WTC11 (cell line): ENCODE measurements at regions not wholly inside any gene's neighbourhood (a gene's known extent, or its start where the extent isn't known, plus 50 kb on each side); places are given as distances from the start of the nearest gene placed in this dataset.

ENCODE experiments used
- ATAC-seq: fragments of 200-7000 bp; cut with Tn5 transposase; 2 replicates; pipeline ENCODE4 v1.10.0; 2021; ENCODE audit warnings: mild to moderate bottlenecking, moderate library complexity
- CTCF ChIA-PET: fragments of 300-600 bp; sonication (Branson Sonifier 250); formaldehyde crosslinking; loops from one replicate; lab custom pipeline; 2021; ENCODE audit warnings: antibody characterized with exemption; lab: Charles Lee
- POLR2A ChIA-PET: fragments of 350-600 bp; sonication (Branson Sonifier 250); formaldehyde crosslinking; loops from one replicate; lab custom pipeline; 2021; ENCODE audit warnings: antibody characterized with exemption; lab: Charles Lee
- DNase-seq: peaks from one replicate; pipeline ENCODE4 v3.0.0; 2021; ENCODE audit warnings: low spot score
- H3K27ac Mint-ChIP-seq: 2 replicates; pipeline ENCODE4 v1.8.0; 2021; ENCODE audit warnings: mixed read lengths
- H3K27me3 Mint-ChIP-seq: 2 replicates; pipeline ENCODE4 v1.8.0; 2021; ENCODE audit warnings: low read depth, mild to moderate bottlenecking, moderate library complexity, mixed read lengths
- H3K36me3 Mint-ChIP-seq: 2 replicates; pipeline ENCODE4 v1.8.0; 2021; ENCODE audit warnings: mixed read lengths
- H3K4me1 Mint-ChIP-seq: 2 replicates; pipeline ENCODE4 v1.8.0; 2022; ENCODE audit warnings: mixed read lengths
- H3K4me3 Mint-ChIP-seq: 2 replicates; pipeline ENCODE4 v1.8.0; 2021; ENCODE audit warnings: mild to moderate bottlenecking, moderate library complexity, mixed read lengths
- H3K9me3 Mint-ChIP-seq: 2 replicates; pipeline ENCODE4 v1.8.0; 2021; ENCODE audit warnings: mixed read lengths
- AFF4 ChIP-seq: sonication (generic); formaldehyde crosslinking; IDR thresholded peaks from 2 replicates; pipeline ENCODE4 v1.8.1; 2023; ENCODE audit warnings: mild to moderate bottlenecking, missing genetic modification reagents, borderline replicate concordance
- ARID4B ChIP-seq: sonication (generic); formaldehyde crosslinking; IDR thresholded peaks from 2 replicates; pipeline ENCODE4 v1.8.0; 2023; ENCODE audit warnings: missing genetic modification reagents, mild to moderate bottlenecking, borderline replicate concordance
- CREB1 ChIP-seq: sonication (generic); formaldehyde crosslinking; IDR thresholded peaks from 2 replicates; pipeline ENCODE4 v1.8.0; 2023; ENCODE audit warnings: mild to moderate bottlenecking, missing genetic modification reagents
- CREM ChIP-seq: sonication (generic); formaldehyde crosslinking; IDR thresholded peaks from 2 replicates; pipeline ENCODE4 v1.8.1; 2022; ENCODE audit warnings: mild to moderate bottlenecking, missing genetic modification reagents, moderate library complexity
- CTCF ChIP-seq: fragments of 200-600 bp; IDR thresholded peaks from 2 replicates; pipeline ENCODE4 v1.8.0; 2022; ENCODE audit warnings: antibody characterized with exemption
- ELF4 ChIP-seq: sonication (generic); formaldehyde crosslinking; IDR thresholded peaks from 2 replicates; pipeline ENCODE4 v1.8.1; 2022; ENCODE audit warnings: low read depth, mild to moderate bottlenecking, moderate library complexity, missing genetic modification reagents
- FOXP4 ChIP-seq: sonication (generic); formaldehyde crosslinking; IDR thresholded peaks from 2 replicates; pipeline ENCODE4 v1.8.0; 2022; ENCODE audit warnings: mild to moderate bottlenecking, missing genetic modification reagents
- JUN ChIP-seq: sonication (generic); formaldehyde crosslinking; IDR thresholded peaks from 2 replicates; pipeline ENCODE4 v1.8.0; 2023; ENCODE audit warnings: mild to moderate bottlenecking, missing genetic modification reagents
- PRRX2 ChIP-seq: fragments of 250-450 bp; sonication (Bioruptor Pico); IDR thresholded peaks from 2 replicates; pipeline ENCODE4 v1.8.0; 2021; ENCODE audit warnings: mild to moderate bottlenecking
- RELA ChIP-seq: sonication (generic); formaldehyde crosslinking; IDR thresholded peaks from 2 replicates; pipeline ENCODE4 v1.8.1; 2022; ENCODE audit warnings: missing genetic modification reagents, mild to moderate bottlenecking, borderline replicate concordance
- SOX15 ChIP-seq: fragments of 250-450 bp; sonication (Bioruptor Pico); IDR thresholded peaks from 2 replicates; pipeline ENCODE4 v1.9.0; 2021; ENCODE audit warnings: mild to moderate bottlenecking
- ZMAT4 ChIP-seq: fragments of 250-450 bp; sonication (Bioruptor Pico); IDR thresholded peaks from 2 replicates; pipeline ENCODE4 v1.9.0; 2021; ENCODE audit warnings: mild to moderate bottlenecking
- ZNF232 ChIP-seq: sonication (generic); formaldehyde crosslinking; IDR thresholded peaks from 2 replicates; pipeline ENCODE4 v1.8.0; 2022; ENCODE audit warnings: mild to moderate bottlenecking, missing genetic modification reagents
- TF ChIP-seq, protein P1 (sequence below): fragments of 250-450 bp; sonication (Bioruptor Pico); IDR thresholded peaks from 2 replicates; pipeline ENCODE4 v1.9.0; 2021; ENCODE audit warnings: moderate library complexity, mild to moderate bottlenecking, inconsistent platforms, borderline replicate concordance

GRCh38 chr12:92403210-92404175, 257.8 kb upstream of the BTG1 start:
- DNase-seq (no peak), ATAC-seq (no peak)
- ChIA-PET CTCF (no interaction called here), POLR2A (no interaction called here)
- Mint-ChIP-seq H3K36me3 (peaks cover 6% of the 10 kb centered on the region), H3K27me3 (no peaks in the 10 kb centered on the region), H3K27ac (no peak overlapping the region), H3K9me3 (peaks cover 6% of the 10 kb centered on the region), H3K4me3 (no peak overlapping the region), H3K4me1 (peaks cover 10% of the 10 kb centered on the region; the same call in 1 of the 2 replicates)
- TF ChIP-seq ZMAT4 (CRISPR knock-in tag) (no peak), JUN (CRISPR knock-in tag) (no peak), ZNF232 (CRISPR knock-in tag) (no peak), SOX15 (CRISPR knock-in tag) (no peak), FOXP4 (CRISPR knock-in tag) (no peak), ELF4 (no peak), AFF4 (no peak)
- TF ChIP-seq, protein P1, sequence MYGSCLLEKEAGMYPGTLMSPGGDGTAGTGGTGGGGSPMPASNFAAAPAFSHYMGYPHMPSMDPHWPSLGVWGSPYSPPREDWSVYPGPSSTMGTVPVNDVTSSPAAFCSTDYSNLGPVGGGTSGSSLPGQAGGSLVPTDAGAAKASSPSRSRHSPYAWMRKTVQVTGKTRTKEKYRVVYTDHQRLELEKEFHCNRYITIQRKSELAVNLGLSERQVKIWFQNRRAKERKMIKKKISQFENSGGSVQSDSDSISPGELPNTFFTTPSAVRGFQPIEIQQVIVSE (CRISPR knock-in tag): no peak

- Mint-ChIP-seq H3K27me3 (no peaks in the 10 kb centered on the region), H3K9me3 (peaks cover 3% of the 10 kb centered on the region; the same call in 1 of the 2 replicates), H3K27ac (no peak overlapping the region), H3K4me1 (peaks cover 11% of the 10 kb centered on the region; the same call in 1 of the 2 replicates), H3K36me3 (no peaks in the 10 kb centered on the region), H3K4me3 (no peak overlapping the region)
- TF ChIP-seq ARID4B (CRISPR knock-in tag) (no peak), RELA (CRISPR knock-in tag) (no peak), PRRX2 (no peak), ZNF232 (CRISPR knock-in tag) (no peak), CREM (CRISPR knock-in tag) (no peak), CREB1 (CRISPR knock-in tag) (no peak), CTCF (no peak)
- CTCF ChIA-PET: no interaction called here
- POLR2A ChIA-PET: no interaction called here
- DNase-seq: no peak
- no peak for ATAC-seq
Measured at GRCh38 chr12:92402415-92402814, 256.8 kb upstream of the BTG1 start.
